ENCODE measurements at regions not wholly inside any gene's neighbourhood (a gene's known extent, or its start where the extent isn't known, plus 50 kb on each side); places are given as distances from the start of the nearest gene placed in this dataset.

DNA sequence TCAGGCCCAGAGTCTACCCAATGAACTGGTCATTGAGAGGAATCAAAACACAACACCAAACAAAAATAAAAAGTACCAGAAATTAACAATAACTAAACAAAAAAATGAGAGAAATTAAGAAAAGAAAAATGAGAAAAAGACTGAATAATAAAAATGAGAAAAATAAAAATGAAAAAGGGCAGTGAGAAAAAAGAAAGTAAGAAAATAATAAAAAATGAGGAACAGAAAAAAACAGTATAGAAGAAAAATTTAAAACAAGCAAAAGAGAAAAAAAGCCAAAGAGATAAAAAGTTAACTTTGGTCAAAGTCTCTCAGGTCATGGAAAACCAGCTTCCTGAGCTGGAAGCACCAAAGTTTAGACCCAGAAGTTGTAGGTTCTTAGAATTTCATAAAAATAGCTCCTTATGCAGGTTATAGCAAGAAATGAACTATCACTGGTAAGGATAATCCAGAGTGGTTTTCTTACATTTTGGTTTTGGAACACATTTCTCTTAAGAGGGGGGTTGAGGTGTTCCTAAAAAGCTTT is 51.0 kb upstream of the WDR17 start:
- no peak for DNase-seq (ENCODE audit: low read depth)
- no peak overlapping the region for H3K4me3 ChIP-seq (ENCODE audit: low read depth, low read length)
- no peak for TF ChIP-seq CTCF (IDR thresholded peaks at IDR 0.05; ENCODE audit: insufficient read depth, low read depth, low read length)

Data from fibroblast of villous mesenchyme (primary cell).